ENCODE measurements at regions not wholly inside any gene's neighbourhood (a gene's known extent, or its start where the extent isn't known, plus 50 kb on each side); places are given as distances from the start of the nearest gene placed in this dataset.

DNA sequence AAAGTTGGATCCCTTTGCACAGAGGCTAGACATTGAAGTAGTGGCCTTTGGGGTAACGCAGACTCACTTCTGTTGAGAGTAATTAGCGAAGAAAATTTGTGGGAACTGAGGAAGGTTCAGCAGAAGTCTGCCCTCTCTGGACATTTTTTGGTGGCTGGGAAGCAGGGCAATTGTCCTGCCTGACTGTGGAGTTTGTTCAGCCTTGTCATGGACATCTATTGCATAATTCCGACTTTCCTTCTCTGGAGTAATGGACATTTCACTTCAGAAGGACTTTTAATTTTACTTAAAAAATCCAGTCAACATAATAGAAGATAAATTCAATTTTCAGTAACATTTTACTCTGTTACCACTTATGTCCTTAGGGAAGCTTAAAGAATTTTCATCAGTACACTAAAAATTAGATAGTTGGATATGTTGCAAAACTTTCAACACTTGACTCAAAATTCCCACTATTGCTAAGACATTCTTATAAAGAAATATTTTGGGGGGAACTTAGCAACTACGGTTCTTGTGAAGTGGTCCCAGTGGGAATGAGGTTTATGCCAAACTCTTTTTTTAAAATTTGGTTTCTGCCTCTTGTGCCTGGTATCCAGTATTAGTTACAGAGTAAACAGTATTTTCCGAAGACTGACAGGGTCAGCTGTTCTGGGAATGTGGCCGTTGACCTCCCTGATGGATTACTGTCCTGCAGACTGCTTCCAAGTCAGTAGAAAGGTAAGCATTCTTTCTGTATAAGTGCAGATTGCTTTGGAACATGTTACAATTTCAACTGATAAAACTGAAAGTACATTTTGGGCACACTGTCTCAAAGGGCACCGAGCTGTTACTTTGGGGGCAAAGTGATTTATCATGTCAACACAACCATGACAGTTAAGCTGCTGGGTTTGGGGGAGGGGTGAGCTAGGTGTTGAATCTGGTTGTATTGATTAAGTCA lies 100.6 kb upstream of the MLIP start:
- TF ChIP-seq, protein P1, sequence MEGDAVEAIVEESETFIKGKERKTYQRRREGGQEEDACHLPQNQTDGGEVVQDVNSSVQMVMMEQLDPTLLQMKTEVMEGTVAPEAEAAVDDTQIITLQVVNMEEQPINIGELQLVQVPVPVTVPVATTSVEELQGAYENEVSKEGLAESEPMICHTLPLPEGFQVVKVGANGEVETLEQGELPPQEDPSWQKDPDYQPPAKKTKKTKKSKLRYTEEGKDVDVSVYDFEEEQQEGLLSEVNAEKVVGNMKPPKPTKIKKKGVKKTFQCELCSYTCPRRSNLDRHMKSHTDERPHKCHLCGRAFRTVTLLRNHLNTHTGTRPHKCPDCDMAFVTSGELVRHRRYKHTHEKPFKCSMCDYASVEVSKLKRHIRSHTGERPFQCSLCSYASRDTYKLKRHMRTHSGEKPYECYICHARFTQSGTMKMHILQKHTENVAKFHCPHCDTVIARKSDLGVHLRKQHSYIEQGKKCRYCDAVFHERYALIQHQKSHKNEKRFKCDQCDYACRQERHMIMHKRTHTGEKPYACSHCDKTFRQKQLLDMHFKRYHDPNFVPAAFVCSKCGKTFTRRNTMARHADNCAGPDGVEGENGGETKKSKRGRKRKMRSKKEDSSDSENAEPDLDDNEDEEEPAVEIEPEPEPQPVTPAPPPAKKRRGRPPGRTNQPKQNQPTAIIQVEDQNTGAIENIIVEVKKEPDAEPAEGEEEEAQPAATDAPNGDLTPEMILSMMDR (conservative IDR thresholded peaks at IDR 0.05; ENCODE audit: low read length): no peak
- TF ChIP-seq EZH2phosphoT487 (IDR thresholded peaks at IDR 0.05; ENCODE audit: borderline replicate concordance, low read depth, low read length): no peak
